ENCODE measurements at regions not wholly inside any gene's neighbourhood (a gene's known extent, or its start where the extent isn't known, plus 50 kb on each side); places are given as distances from the start of the nearest gene placed in this dataset.

GRCh38 chr3:13254028-13254951, 165.8 kb downstream of the NUP210 start:
- Mint-ChIP-seq H3K9me3 (no peaks in the 10 kb centered on the region), H3K36me3 (ENCODE audit: low read depth) (no peaks in the 10 kb centered on the region), H3K27me3 (ENCODE audit: insufficient read depth, low read depth, poor library complexity) (peaks cover 5% of the 10 kb centered on the region), H3K4me1 (peaks cover 9% of the 10 kb centered on the region), H3K27ac (no peak overlapping the region), H3K4me3 (no peak overlapping the region)
- no peak overlapping the region for H3K4me3 ChIP-seq
- no peaks in the 10 kb centered on the region for H3F3A ChIP-seq (replicated peaks; ENCODE audit: low read depth)
- no peaks in the 10 kb centered on the region for H3K27me3 ChIP-seq (ENCODE audit: insufficient read depth)
- no peak overlapping the region for H3K27ac ChIP-seq (ENCODE audit: low read depth)
- no peaks in the 10 kb centered on the region for H3K36me3 ChIP-seq (ENCODE audit: insufficient read depth)
- H3K4me1 ChIP-seq (ENCODE audit: insufficient read depth): no peaks in the 10 kb centered on the region
- no peak for TF ChIP-seq ZNF331 (CRISPR knock-in tag; IDR thresholded peaks at IDR 0.05; ENCODE audit: low read depth)
- no peak for TF ChIP-seq STAT1 (IDR thresholded peaks at IDR 0.05; ENCODE audit: unreplicated experiment)
- TF ChIP-seq, protein P1, sequence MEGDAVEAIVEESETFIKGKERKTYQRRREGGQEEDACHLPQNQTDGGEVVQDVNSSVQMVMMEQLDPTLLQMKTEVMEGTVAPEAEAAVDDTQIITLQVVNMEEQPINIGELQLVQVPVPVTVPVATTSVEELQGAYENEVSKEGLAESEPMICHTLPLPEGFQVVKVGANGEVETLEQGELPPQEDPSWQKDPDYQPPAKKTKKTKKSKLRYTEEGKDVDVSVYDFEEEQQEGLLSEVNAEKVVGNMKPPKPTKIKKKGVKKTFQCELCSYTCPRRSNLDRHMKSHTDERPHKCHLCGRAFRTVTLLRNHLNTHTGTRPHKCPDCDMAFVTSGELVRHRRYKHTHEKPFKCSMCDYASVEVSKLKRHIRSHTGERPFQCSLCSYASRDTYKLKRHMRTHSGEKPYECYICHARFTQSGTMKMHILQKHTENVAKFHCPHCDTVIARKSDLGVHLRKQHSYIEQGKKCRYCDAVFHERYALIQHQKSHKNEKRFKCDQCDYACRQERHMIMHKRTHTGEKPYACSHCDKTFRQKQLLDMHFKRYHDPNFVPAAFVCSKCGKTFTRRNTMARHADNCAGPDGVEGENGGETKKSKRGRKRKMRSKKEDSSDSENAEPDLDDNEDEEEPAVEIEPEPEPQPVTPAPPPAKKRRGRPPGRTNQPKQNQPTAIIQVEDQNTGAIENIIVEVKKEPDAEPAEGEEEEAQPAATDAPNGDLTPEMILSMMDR (conservative IDR thresholded peaks at IDR 0.05; ENCODE audit: low read depth in 2 of 2): no peak
- TF ChIP-seq REST (IDR thresholded peaks at IDR 0.05; ENCODE audit: unreplicated experiment): no peak
- TF ChIP-seq, protein P2, sequence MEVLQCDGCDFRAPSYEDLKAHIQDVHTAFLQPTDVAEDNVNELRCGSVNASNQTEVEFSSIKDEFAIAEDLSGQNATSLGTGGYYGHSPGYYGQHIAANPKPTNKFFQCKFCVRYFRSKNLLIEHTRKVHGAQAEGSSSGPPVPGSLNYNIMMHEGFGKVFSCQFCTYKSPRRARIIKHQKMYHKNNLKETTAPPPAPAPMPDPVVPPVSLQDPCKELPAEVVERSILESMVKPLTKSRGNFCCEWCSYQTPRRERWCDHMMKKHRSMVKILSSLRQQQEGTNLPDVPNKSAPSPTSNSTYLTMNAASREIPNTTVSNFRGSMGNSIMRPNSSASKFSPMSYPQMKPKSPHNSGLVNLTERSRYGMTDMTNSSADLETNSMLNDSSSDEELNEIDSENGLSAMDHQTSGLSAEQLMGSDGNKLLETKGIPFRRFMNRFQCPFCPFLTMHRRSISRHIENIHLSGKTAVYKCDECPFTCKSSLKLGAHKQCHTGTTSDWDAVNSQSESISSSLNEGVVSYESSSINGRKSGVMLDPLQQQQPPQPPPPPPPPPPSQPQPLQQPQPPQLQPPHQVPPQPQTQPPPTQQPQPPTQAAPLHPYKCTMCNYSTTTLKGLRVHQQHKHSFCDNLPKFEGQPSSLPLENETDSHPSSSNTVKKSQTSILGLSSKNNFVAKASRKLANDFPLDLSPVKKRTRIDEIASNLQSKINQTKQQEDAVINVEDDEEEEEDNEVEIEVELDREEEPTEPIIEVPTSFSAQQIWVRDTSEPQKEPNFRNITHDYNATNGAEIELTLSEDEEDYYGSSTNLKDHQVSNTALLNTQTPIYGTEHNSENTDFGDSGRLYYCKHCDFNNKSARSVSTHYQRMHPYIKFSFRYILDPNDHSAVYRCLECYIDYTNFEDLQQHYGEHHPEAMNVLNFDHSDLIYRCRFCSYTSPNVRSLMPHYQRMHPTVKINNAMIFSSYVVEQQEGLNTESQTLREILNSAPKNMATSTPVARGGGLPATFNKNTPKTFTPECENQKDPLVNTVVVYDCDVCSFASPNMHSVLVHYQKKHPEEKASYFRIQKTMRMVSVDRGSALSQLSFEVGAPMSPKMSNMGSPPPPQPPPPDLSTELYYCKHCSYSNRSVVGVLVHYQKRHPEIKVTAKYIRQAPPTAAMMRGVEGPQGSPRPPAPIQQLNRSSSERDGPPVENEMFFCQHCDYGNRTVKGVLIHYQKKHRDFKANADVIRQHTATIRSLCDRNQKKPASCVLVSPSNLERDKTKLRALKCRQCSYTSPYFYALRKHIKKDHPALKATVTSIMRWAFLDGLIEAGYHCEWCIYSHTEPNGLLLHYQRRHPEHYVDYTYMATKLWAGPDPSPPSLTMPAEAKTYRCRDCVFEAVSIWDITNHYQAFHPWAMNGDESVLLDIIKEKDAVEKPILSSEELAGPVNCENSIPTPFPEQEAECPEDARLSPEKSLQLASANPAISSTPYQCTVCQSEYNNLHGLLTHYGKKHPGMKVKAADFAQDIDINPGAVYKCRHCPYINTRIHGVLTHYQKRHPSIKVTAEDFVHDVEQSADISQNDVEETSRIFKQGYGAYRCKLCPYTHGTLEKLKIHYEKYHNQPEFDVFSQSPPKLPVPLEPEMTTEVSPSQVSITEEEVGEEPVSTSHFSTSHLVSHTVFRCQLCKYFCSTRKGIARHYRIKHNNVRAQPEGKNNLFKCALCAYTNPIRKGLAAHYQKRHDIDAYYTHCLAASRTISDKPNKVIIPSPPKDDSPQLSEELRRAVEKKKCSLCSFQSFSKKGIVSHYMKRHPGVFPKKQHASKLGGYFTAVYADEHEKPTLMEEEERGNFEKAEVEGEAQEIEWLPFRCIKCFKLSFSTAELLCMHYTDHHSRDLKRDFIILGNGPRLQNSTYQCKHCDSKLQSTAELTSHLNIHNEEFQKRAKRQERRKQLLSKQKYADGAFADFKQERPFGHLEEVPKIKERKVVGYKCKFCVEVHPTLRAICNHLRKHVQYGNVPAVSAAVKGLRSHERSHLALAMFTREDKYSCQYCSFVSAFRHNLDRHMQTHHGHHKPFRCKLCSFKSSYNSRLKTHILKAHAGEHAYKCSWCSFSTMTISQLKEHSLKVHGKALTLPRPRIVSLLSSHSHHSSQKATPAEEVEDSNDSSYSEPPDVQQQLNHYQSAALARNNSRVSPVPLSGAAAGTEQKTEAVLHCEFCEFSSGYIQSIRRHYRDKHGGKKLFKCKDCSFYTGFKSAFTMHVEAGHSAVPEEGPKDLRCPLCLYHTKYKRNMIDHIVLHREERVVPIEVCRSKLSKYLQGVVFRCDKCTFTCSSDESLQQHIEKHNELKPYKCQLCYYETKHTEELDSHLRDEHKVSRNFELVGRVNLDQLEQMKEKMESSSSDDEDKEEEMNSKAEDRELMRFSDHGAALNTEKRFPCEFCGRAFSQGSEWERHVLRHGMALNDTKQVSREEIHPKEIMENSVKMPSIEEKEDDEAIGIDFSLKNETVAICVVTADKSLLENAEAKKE (CRISPR knock-in tag; IDR thresholded peaks at IDR 0.05): no peak
- TF ChIP-seq EZH2 (IDR thresholded peaks at IDR 0.05; ENCODE audit: low read depth, unreplicated experiment): no peak
- TF ChIP-seq ZNF114 (CRISPR knock-in tag; IDR thresholded peaks at IDR 0.05): no peak
- no peak for TF ChIP-seq NANOG (IDR thresholded peaks at IDR 0.05; ENCODE audit: borderline replicate concordance)
- TF ChIP-seq JUNB (IDR thresholded peaks at IDR 0.05; ENCODE audit: unreplicated experiment): no peak
- no peak for TF ChIP-seq ETS1 (IDR thresholded peaks at IDR 0.05)
- DNase-seq (ENCODE audit: low spot score) (no peak), ATAC-seq (no peak; the same call in 2 of the 3 replicates)
- no peaks in the 10 kb centered on the region; the same call in 1 of the 2 replicates for H4K20me1 ChIP-seq (replicated peaks; ENCODE audit: insufficient read depth)
- H3K79me2 ChIP-seq (replicated peaks; ENCODE audit: insufficient read depth): no peaks in the 10 kb centered on the region
- no peak overlapping the region for H3K4me2 ChIP-seq
- H2AFZ ChIP-seq: no peak overlapping the region
- no peaks in the 10 kb centered on the region for H3K9me2 ChIP-seq (ENCODE audit: insufficient read depth)
